ENCODE measurements at regions not wholly inside any gene's neighbourhood (a gene's known extent, or its start where the extent isn't known, plus 50 kb on each side); places are given as distances from the start of the nearest gene placed in this dataset.

- intact Hi-C loops (cut with DNase I), result no loop called here
- Histone ChIP-seq H3K27me3 (no peaks in the 10 kb centered on the region), H3K27ac (no peak overlapping the region), H3K36me3 (no peaks in the 10 kb centered on the region), H3K4me3 (no peak overlapping the region), H3K9me3 (no peaks in the 10 kb centered on the region), H3K4me1 (no peaks in the 10 kb centered on the region)
- TF ChIP-seq CTCF (IDR thresholded peaks at IDR 0.05), result no peak
- no peak for ATAC-seq
- no peak for DNase-seq
Observed at GRCh38 chr2:138213084-138213483, 248.8 kb downstream of the HNMT start.

GRCh38 chr2:138213624-138214023 is 249.4 kb downstream of the HNMT start:
- no peak for ATAC-seq
- intact Hi-C loops (cut with DNase I), result no loop called here
- TF ChIP-seq CTCF (IDR thresholded peaks at IDR 0.05), result no peak
- no peak for DNase-seq
- no peaks in the 10 kb centered on the region for H3K9me3 ChIP-seq
- H3K27ac ChIP-seq, result no peak overlapping the region
- no peak overlapping the region for H3K4me3 ChIP-seq
- H3K36me3 ChIP-seq, result no peaks in the 10 kb centered on the region
- H3K4me1 ChIP-seq, result no peaks in the 10 kb centered on the region
- H3K27me3 ChIP-seq, result no peaks in the 10 kb centered on the region

DNA sequence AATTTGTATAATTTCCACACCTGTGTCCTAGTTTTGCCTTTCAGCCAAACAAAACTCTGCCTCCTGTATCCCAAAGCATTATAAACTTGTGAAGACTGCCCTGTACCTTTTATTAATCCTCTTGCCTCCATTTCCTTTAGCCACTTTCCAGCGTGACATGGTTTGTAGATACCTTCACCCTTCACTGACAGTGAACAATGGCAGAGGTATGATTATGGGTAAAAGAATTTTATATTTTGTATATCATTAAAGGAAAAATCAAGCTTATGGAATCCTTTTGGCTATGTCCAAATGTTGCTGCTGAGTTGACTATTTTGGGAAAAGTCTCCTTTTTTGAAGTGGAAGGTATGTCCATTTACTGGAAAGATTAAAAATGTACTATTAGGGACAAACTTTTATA is 251.7 kb downstream of the HNMT start:
- H3K9me3 ChIP-seq, result no peaks in the 10 kb centered on the region
- H3K36me3 ChIP-seq, result no peaks in the 10 kb centered on the region
- ATAC-seq (no peak), DNase-seq (no peak)
- H3K27me3 ChIP-seq, result no peaks in the 10 kb centered on the region
- H3K4me3 ChIP-seq, result no peak overlapping the region
- no peak overlapping the region for H3K27ac ChIP-seq
- TF ChIP-seq CTCF (IDR thresholded peaks at IDR 0.05), result no peak
- intact Hi-C loops (cut with DNase I), result no loop called here
- no peaks in the 10 kb centered on the region for H3K4me1 ChIP-seq

GRCh38 chr2:138217975-138218374 is 253.7 kb downstream of the HNMT start:
- no peak for TF ChIP-seq CTCF (IDR thresholded peaks at IDR 0.05)
- Histone ChIP-seq H3K9me3 (no peaks in the 10 kb centered on the region), H3K4me3 (no peak overlapping the region), H3K4me1 (no peaks in the 10 kb centered on the region), H3K36me3 (no peaks in the 10 kb centered on the region), H3K27me3 (no peaks in the 10 kb centered on the region), H3K27ac (no peak overlapping the region)
- no peak for ATAC-seq
- no peak for DNase-seq
- intact Hi-C loops (cut with DNase I), result no loop called here

DNA sequence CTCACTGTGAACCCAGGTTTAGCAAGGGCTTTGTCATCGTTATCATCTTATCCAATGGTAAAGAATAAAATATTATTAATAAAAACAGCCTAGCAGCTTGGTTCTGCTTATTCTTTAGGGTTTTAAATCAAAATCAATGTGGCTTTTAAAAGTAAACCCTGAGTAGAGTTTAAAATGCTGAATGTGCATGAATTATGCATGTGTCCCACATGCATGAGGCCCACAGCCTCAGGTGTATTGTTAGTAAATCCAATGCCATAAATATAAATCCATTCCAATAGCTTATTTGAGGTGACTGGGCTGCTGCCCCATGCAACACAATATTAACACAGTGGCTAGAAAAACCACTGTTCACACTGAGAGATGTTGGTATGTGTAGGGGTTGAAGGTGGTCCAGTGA is 254.1 kb downstream of the HNMT start:
- H3K27me3 ChIP-seq, result no peaks in the 10 kb centered on the region
- no peaks in the 10 kb centered on the region for H3K36me3 ChIP-seq
- TF ChIP-seq CTCF (IDR thresholded peaks at IDR 0.05), result no peak
- H3K27ac ChIP-seq, result no peak overlapping the region
- no peaks in the 10 kb centered on the region for H3K4me1 ChIP-seq
- H3K9me3 ChIP-seq, result no peaks in the 10 kb centered on the region
- intact Hi-C loops (cut with DNase I), result no loop called here
- no peak overlapping the region for H3K4me3 ChIP-seq
- DNase-seq, result no peak
- no peak for ATAC-seq

- Histone ChIP-seq H3K9me3 (no peaks in the 10 kb centered on the region), H3K4me1 (no peaks in the 10 kb centered on the region), H3K36me3 (no peaks in the 10 kb centered on the region), H3K27ac (no peak overlapping the region), H3K27me3 (no peaks in the 10 kb centered on the region), H3K4me3 (no peak overlapping the region)
- intact Hi-C loops (cut with DNase I), result no loop called here
- ATAC-seq (no peak), DNase-seq (no peak)
- TF ChIP-seq CTCF (IDR thresholded peaks at IDR 0.05), result no peak
Observed at GRCh38 chr2:138219961-138220360, 255.7 kb downstream of the HNMT start.
